ENCODE measurements at regions not wholly inside any gene's neighbourhood (a gene's known extent, or its start where the extent isn't known, plus 50 kb on each side); places are given as distances from the start of the nearest gene placed in this dataset.

DNA sequence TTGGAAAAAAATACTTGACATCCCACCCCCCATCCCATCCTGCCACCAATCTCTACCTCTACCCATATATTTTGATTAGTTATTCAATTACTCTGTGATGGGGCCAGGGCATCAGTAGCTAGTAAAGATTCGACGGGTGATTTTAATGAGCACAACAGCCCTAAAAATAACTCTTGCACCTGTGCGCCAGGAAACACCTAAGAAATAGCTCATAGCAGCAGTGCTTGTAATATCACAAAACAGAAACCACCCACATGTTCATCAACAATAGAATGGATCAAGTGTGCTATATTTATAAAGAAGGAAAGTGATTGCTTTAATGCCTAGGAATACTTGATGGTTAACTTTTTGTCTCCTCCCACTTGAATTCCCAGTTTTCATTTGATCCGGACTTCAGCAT is 225.6 kb upstream of the LCORL start (continued):
- TF ChIP-seq HDAC6 (IDR thresholded peaks at IDR 0.05; ENCODE audit: unreplicated experiment), result no peak

GRCh38 chr4:18242919-18243693 is 221.6 kb upstream of the LCORL start:
- ChIA-PET SMC1A (ENCODE audit: uncharacterized antibody, unreplicated experiment) (no interaction called here), POLR2A (no interaction called here), RAD21 (ENCODE audit: unreplicated experiment) (no interaction called here), CTCF (no interaction called here)
- Histone ChIP-seq H2AFZ (ENCODE audit: control insufficient read depth, low read depth, low read length) (no peak overlapping the region), H3K27me3 (replicated peaks in 1 of 2; ENCODE audit: control insufficient read depth in 2 of 2, insufficient read depth in 2 of 2, low read length in 1 of 2) (no peaks in the 10 kb centered on the region), H3K36me3 (ENCODE audit: control insufficient read depth in 2 of 2, insufficient read depth in 2 of 2, low read length in 1 of 2) (no peaks in the 10 kb centered on the region), H3K4me2 (ENCODE audit: control insufficient read depth, insufficient read depth) (no peak overlapping the region), H3K9ac (ENCODE audit: control insufficient read depth, insufficient read depth, low read length) (no peak overlapping the region), H3K79me2 (ENCODE audit: control insufficient read depth, insufficient read depth, low read length) (no peaks in the 10 kb centered on the region), H3K9me3 (replicated peaks; ENCODE audit: control insufficient read depth, insufficient read depth, low read length) (no peaks in the 10 kb centered on the region), H3K27ac (ENCODE audit: control insufficient read depth, insufficient read depth) (no peak overlapping the region), H3K4me1 (ENCODE audit: control insufficient read depth, insufficient read depth, low read length) (no peaks in the 10 kb centered on the region), H4K20me1 (ENCODE audit: control insufficient read depth, insufficient read depth) (no peaks in the 10 kb centered on the region), H3K4me3 (no peak overlapping the region)
- BruUV-seq (replicated peaks), result no TSS peak
- in situ Hi-C loops (cut with MboI), result no loop called here
- FAIRE-seq (no peak), DNase-seq (ENCODE audit: low read depth, low spot score) (no peak), ATAC-seq (no peak)
- WGBS (ENCODE audit: insufficient coverage, insufficient replicate concordance, low lambda C conversion rate, missing lambda C conversion rate), result under 1% methylated on average over 5 of the region's 5 CpGs
- intact Hi-C loops (cut with micrococcal nuclease; ENCODE audit: unreplicated experiment), result no loop called here
- TF ChIP-seq RBBP5 (conservative IDR thresholded peaks at IDR 0.05) (no peak), MTA3 (IDR thresholded peaks at IDR 0.05; ENCODE audit: borderline replicate concordance, low read length) (no peak), HDAC2 (IDR thresholded peaks at IDR 0.05) (no peak), KLF5 (IDR thresholded peaks at IDR 0.05; ENCODE audit: partially characterized antibody) (no peak), CREB1 (IDR thresholded peaks at IDR 0.05; ENCODE audit: low read depth) (no peak), SUPT20H (IDR thresholded peaks at IDR 0.05; ENCODE audit: borderline replicate concordance, control insufficient read depth, low read depth, low read length) (no peak), TCF7 (IDR thresholded peaks at IDR 0.05; ENCODE audit: borderline replicate concordance) (no peak), FOS (IDR thresholded peaks at IDR 0.05; ENCODE audit: borderline replicate concordance, extremely low read depth, insufficient read length) (no peak), YY1 (IDR thresholded peaks at IDR 0.05; ENCODE audit: low read depth, low read length) (no peak), EGR1 (IDR thresholded peaks at IDR 0.05; ENCODE audit: borderline replicate concordance in 1 of 2, low read depth in 2 of 2, low read length in 2 of 2) (no peak), ZNF274 (IDR thresholded peaks at IDR 0.05; ENCODE audit: insufficient read depth, insufficient read length) (no peak)
- TF ChIP-seq, protein P1, sequence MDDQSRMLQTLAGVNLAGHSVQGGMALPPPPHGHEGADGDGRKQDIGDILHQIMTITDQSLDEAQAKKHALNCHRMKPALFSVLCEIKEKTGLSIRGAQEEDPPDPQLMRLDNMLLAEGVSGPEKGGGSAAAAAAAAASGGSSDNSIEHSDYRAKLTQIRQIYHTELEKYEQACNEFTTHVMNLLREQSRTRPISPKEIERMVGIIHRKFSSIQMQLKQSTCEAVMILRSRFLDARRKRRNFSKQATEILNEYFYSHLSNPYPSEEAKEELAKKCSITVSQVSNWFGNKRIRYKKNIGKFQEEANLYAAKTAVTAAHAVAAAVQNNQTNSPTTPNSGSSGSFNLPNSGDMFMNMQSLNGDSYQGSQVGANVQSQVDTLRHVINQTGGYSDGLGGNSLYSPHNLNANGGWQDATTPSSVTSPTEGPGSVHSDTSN (IDR thresholded peaks at IDR 0.05; ENCODE audit: insufficient replicate concordance, low read depth, low read length), result no peak
- TF ChIP-seq, protein P2, sequence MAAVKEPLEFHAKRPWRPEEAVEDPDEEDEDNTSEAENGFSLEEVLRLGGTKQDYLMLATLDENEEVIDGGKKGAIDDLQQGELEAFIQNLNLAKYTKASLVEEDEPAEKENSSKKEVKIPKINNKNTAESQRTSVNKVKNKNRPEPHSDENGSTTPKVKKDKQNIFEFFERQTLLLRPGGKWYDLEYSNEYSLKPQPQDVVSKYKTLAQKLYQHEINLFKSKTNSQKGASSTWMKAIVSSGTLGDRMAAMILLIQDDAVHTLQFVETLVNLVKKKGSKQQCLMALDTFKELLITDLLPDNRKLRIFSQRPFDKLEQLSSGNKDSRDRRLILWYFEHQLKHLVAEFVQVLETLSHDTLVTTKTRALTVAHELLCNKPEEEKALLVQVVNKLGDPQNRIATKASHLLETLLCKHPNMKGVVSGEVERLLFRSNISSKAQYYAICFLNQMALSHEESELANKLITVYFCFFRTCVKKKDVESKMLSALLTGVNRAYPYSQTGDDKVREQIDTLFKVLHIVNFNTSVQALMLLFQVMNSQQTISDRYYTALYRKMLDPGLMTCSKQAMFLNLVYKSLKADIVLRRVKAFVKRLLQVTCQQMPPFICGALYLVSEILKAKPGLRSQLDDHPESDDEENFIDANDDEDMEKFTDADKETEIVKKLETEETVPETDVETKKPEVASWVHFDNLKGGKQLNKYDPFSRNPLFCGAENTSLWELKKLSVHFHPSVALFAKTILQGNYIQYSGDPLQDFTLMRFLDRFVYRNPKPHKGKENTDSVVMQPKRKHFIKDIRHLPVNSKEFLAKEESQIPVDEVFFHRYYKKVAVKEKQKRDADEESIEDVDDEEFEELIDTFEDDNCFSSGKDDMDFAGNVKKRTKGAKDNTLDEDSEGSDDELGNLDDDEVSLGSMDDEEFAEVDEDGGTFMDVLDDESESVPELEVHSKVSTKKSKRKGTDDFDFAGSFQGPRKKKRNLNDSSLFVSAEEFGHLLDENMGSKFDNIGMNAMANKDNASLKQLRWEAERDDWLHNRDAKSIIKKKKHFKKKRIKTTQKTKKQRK (IDR thresholded peaks at IDR 0.05; ENCODE audit: low read depth, low read length), result no peak
- TF ChIP-seq, protein P3, sequence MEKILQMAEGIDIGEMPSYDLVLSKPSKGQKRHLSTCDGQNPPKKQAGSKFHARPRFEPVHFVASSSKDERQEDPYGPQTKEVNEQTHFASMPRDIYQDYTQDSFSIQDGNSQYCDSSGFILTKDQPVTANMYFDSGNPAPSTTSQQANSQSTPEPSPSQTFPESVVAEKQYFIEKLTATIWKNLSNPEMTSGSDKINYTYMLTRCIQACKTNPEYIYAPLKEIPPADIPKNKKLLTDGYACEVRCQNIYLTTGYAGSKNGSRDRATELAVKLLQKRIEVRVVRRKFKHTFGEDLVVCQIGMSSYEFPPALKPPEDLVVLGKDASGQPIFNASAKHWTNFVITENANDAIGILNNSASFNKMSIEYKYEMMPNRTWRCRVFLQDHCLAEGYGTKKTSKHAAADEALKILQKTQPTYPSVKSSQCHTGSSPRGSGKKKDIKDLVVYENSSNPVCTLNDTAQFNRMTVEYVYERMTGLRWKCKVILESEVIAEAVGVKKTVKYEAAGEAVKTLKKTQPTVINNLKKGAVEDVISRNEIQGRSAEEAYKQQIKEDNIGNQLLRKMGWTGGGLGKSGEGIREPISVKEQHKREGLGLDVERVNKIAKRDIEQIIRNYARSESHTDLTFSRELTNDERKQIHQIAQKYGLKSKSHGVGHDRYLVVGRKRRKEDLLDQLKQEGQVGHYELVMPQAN (conservative IDR thresholded peaks at IDR 0.05), result no peak

Data from GM12878 (cell line).